HG02943 (cell line): ENCODE measurements at regions not wholly inside any gene's neighbourhood (a gene's known extent, or its start where the extent isn't known, plus 50 kb on each side); places are given as distances from the start of the nearest gene placed in this dataset.
"Not testable (repeated sequence)": the region's sequence is repeated elsewhere in the genome, so short reads cannot be mapped to it uniquely, and the experiment has no call there.

ENCODE experiments used
- ATAC-seq: cut with Tn5 transposase; IDR thresholded peaks from one replicate; pipeline ENCODE4 v1.9.1; 2021; ENCODE audit warnings: mild to moderate bottlenecking, low read depth, moderate library complexity; ENCODE audit not compliant: unreplicated experiment

DNA sequence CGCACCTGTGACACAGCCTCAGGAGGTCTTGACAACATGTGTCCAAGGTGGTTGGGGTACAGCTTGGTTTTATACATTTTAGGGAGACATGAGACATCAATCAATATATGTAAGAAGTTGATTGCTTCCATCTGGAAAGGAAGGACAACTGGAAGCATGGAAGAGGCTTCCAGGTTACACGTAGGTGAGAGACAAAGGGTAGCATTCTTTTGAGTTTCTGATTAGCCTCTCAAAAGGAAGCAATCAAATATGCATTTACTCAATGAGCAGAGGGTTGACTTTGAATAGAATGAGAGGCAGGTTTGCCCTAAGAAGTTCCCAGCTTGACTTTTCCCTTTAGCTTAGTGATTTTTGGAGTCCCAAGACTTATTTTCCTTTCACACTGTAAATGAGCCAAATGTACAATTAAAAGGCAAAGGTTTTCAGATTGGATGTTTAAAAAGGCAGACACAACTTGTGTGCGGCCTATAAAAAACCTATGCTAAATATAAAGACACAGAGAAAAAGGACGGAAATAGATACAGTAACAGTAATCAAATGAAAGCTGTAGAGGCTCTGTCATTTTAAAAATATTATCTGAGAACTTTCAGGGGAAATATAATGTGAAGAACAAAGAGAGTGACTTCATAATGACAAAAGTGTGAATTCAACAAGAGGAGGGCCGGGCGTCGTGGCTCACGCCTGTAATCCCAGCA, 65.7 kb upstream of the LANCL2 start:
- ATAC-seq = no peak

GRCh38 chr7:55303220-55303619, 61.9 kb upstream of the LANCL2 start:
- ATAC-seq = no peak

GRCh38 chr7:55304018-55304762, 60.9 kb upstream of the LANCL2 start:
- no peak for ATAC-seq

- no peak for ATAC-seq
Observed at GRCh38 chr7:55305135-55305534, 60.0 kb upstream of the LANCL2 start.

- ATAC-seq = no peak
Observed at GRCh38 chr7:55306331-55306730, 58.8 kb upstream of the LANCL2 start.

DNA sequence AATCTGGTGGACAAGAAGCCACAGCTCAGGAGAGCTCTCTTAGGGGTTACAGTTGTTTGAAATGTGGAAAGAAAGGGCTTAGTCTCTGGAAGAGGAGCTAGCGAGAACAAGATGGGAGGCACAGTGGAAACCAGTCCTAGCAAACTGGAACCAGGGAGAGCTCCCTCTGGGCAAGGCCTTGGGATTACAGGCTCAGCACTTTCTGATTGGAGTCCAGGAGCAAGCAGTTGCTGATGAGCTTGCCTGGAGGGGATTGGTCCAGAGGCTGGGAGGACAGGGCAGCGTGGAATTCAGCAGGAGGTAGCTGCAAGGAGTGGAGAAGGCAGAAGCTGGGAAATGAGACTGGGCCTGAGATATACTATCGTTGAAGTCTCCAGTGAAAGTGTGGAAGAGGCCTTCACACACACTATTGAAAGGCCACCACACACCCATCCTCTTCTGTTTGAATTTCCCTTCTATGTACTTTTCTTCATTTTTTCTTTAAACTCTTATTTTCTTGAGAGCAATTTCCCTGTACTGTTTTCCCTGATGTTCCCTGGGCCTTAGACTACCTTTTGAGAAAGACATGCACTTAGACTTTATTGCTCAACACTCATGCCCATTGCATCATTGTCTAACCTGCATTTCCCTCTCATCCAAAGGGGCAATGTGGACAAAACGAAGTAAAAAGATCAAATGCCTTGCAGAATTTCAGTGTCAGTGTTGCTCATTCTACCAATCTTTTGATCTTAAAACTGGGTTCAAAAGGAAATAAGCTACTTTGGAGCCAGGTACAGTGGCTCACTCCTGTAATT, 57.8 kb upstream of the LANCL2 start:
- no peak for ATAC-seq

GRCh38 chr7:55308186-55308929, 56.8 kb upstream of the LANCL2 start:
- no peak for ATAC-seq

- ATAC-seq = peak; percentile 93
Observed at GRCh38 chr7:55309040-55309991, 55.8 kb upstream of the LANCL2 start.

GRCh38 chr7:55310287-55311025, 54.7 kb upstream of the LANCL2 start:
- no peak for ATAC-seq

DNA sequence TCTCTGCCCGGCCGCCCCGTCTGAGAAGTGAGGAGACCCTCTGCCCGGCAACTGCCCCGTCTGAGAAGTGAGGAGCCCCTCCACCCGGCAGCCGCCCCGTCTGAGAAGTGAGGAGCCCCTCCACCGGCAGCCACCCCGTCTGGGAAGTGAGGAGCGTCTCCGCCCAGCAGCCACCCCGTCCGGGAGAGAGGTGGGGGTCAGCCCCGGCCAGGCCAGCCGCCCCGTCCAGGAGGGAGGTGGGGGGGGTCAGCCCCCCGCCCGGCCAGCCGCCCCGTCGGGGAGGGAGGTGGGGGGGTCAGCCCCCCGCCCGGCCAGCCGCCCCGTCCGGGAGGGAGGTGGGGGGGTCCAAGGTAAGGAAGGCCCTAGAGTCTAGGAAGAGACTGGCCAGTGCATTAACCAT, 53.2 kb upstream of the LANCL2 start:
- not testable (repeated sequence) for ATAC-seq

DNA sequence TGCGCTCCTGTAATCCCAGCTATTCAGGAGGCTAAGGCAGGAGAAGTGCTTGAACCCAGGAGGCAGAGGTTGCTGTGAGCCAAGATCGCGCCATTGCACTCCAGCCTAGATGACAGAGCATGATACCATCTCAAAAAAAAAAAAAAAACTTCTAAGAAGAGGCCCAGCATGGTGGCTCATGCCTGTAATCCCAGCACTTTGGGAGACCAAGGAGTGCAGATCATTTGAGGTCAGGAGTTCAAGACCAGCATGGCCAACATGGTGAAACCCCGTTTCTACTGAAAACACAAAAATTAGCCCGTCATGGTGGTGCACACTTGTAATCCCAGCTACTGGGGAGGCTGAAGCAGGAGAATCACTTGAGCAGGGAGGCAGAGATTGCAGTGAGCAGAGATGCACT, 51.5 kb upstream of the LANCL2 start:
- ATAC-seq = not testable (repeated sequence)

- no peak for ATAC-seq
Observed at GRCh38 chr7:55314967-55315366, 50.2 kb upstream of the LANCL2 start.
